ENCODE measurements at regions not wholly inside any gene's neighbourhood (a gene's known extent, or its start where the extent isn't known, plus 50 kb on each side); places are given as distances from the start of the nearest gene placed in this dataset.

DNA sequence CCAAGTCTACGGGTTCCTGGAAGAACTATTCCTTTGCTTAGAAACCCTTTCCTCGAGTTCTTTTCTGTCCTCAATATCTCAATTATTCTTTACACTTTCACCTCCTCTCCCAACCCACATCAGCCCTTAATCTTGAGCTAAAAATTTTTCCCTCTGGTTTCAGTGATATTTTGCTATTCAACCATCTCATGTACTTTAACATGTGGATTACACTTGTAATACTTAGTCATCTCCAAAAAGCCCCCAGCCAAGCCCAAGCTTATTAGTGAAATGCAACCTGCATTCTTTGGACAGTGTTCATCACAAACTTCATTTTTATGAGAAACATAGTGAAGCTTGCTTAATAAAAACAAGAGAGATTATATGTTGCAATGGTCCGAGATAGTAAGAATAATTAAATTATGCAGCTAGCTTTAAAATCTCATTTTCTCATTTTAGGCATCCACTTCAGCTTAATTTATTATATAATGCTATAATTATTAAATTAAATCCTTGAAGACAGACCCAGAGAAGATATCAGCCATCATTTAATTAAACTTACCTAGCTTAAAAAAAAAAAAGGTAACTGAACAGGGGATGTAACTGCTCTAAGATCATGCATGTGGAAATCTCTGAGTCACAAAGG, 534.5 kb upstream of the TBL1XR1 start:
- no peak overlapping the region for H3K27ac ChIP-seq
- intact Hi-C loops (cut with DNase I): no loop called here
- WGBS (ENCODE audit: insufficient coverage, low coverage, low lambda C conversion rate, missing lambda C conversion rate): 87% methylated on average over 3 of the region's 3 CpGs
- no peak overlapping the region for H3K4me3 ChIP-seq
- no peak for ATAC-seq
- H3K36me3 ChIP-seq: no peaks in the 10 kb centered on the region
- no peaks in the 10 kb centered on the region for H3K4me1 ChIP-seq
- no peaks in the 10 kb centered on the region for H3K9me3 ChIP-seq
- DNase-seq: no peak
- TF ChIP-seq POLR2A (IDR thresholded peaks at IDR 0.05) (no peak), CTCF (IDR thresholded peaks at IDR 0.05) (no peak)
- H3K27me3 ChIP-seq: no peaks in the 10 kb centered on the region

DNA sequence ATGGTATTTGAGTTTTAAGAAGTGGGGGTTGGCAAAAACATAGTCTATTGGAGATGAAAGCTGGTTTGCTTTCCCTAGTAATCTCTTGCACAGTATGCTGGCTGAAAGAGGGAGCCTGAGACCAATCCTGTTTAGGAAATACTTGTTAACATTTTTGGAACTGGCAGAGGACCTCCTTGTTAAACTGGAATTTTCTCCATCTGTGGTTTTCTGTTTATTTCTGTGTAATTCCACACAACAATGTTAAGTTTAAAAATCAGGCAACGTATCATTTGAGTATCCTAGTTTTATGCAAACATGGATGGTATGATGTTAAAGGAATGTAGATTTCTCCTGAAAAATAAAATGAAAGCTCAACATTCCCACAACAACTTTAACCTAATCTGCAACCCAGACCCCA, 536.0 kb upstream of the TBL1XR1 start:
- Histone ChIP-seq H3K4me3 (no peak overlapping the region), H3K4me1 (no peaks in the 10 kb centered on the region), H3K27ac (no peak overlapping the region), H3K36me3 (no peaks in the 10 kb centered on the region), H3K9me3 (no peaks in the 10 kb centered on the region), H3K27me3 (no peaks in the 10 kb centered on the region)
- TF ChIP-seq POLR2A (IDR thresholded peaks at IDR 0.05): no peak
- TF ChIP-seq CTCF (IDR thresholded peaks at IDR 0.05): no peak
- WGBS (ENCODE audit: insufficient coverage, low coverage, low lambda C conversion rate, missing lambda C conversion rate): 89% methylated on average over 1 of the region's 1 CpG
- intact Hi-C loops (cut with DNase I): no loop called here
- ATAC-seq (no peak), DNase-seq (no peak)

- Histone ChIP-seq H3K27me3 (no peaks in the 10 kb centered on the region), H3K27ac (no peak overlapping the region), H3K9me3 (no peaks in the 10 kb centered on the region), H3K36me3 (no peaks in the 10 kb centered on the region), H3K4me3 (no peak overlapping the region), H3K4me1 (no peaks in the 10 kb centered on the region)
- no peak for ATAC-seq
- TF ChIP-seq POLR2A (IDR thresholded peaks at IDR 0.05) (no peak), CTCF (IDR thresholded peaks at IDR 0.05) (no peak)
- DNase-seq: no peak
- intact Hi-C loops (cut with DNase I): no loop called here
- 100% methylated on average over 1 of the region's 2 CpGs for WGBS (ENCODE audit: insufficient coverage, low coverage, low lambda C conversion rate, missing lambda C conversion rate)
Observed at GRCh38 chr3:177733936-177734335, 536.7 kb upstream of the TBL1XR1 start.

DNA sequence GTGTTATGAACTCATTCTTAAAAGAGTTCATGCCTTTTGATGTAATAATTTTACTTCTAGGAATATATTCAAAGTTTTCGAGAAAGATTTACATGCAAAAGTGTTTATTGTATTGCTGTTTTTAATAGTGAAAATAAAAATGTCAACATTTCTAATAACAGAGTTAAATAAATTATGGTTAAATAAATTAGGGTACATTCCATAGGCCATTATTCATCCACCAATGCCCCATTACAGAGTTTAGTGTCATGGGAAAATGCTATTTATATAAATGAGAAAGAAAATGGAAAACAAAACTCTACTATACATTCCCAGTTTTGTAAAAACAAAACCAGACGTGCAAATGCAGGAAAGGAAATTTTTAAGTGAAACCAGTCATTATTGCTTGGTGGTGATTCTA, 538.1 kb upstream of the TBL1XR1 start:
- Histone ChIP-seq H3K36me3 (no peaks in the 10 kb centered on the region), H3K9me3 (no peaks in the 10 kb centered on the region), H3K4me1 (no peaks in the 10 kb centered on the region), H3K27me3 (no peaks in the 10 kb centered on the region), H3K27ac (no peak overlapping the region), H3K4me3 (no peak overlapping the region)
- intact Hi-C loops (cut with DNase I): no loop called here
- TF ChIP-seq CTCF (IDR thresholded peaks at IDR 0.05) (no peak), POLR2A (IDR thresholded peaks at IDR 0.05) (no peak)
- DNase-seq (no peak), ATAC-seq (no peak)
- 81% methylated on average over 2 of the region's 2 CpGs for WGBS (ENCODE audit: insufficient coverage, low coverage, low lambda C conversion rate, missing lambda C conversion rate)

- Histone ChIP-seq H3K27me3 (no peaks in the 10 kb centered on the region), H3K4me1 (no peaks in the 10 kb centered on the region), H3K27ac (no peak overlapping the region), H3K36me3 (no peaks in the 10 kb centered on the region), H3K4me3 (no peak overlapping the region), H3K9me3 (no peaks in the 10 kb centered on the region)
- DNase-seq: no peak
- intact Hi-C loops (cut with DNase I): no loop called here
- 93% methylated on average over 5 of the region's 5 CpGs for WGBS (ENCODE audit: insufficient coverage, low coverage, low lambda C conversion rate, missing lambda C conversion rate)
- no peak for ATAC-seq
- TF ChIP-seq POLR2A (IDR thresholded peaks at IDR 0.05): no peak
- TF ChIP-seq CTCF (IDR thresholded peaks at IDR 0.05): no peak
Observed at GRCh38 chr3:177739461-177739860, 542.2 kb upstream of the TBL1XR1 start.
